GM12878 (cell line): ENCODE measurements at regions not wholly inside any gene's neighbourhood (a gene's known extent, or its start where the extent isn't known, plus 50 kb on each side); places are given as distances from the start of the nearest gene placed in this dataset.

Experiments
- FOXM1 ChIP-seq: IDR thresholded peaks from 2 replicates; pipeline ENCODE4 v1.6.1; 2012; ENCODE audit warnings: low read depth, mild to moderate bottlenecking, inconsistent platforms, low read length, moderate library complexity
- GABPA ChIP-seq: IDR thresholded peaks from 2 replicates; pipeline ENCODE4 v1.6.1; 2014; ENCODE audit warnings: antibody characterized with exemption, low read depth, mild to moderate bottlenecking, inconsistent platforms
- JUNB ChIP-seq: IDR thresholded peaks from 2 replicates; pipeline ENCODE4 v1.6.1; 2016; ENCODE audit warnings: antibody characterized with exemption, mild to moderate bottlenecking
- MYB ChIP-seq: fragments of 150-350 bp; IDR thresholded peaks from 2 replicates; pipeline ENCODE4 v1.6.1; 2014; ENCODE audit warnings: mild to moderate bottlenecking, low read depth, low read length, borderline replicate concordance
- TAF1 ChIP-seq: IDR thresholded peaks from 2 replicates; pipeline ENCODE4 v1.6.1; 2011; ENCODE audit warnings: mild to moderate bottlenecking, low read depth, low read length, borderline replicate concordance
- TF ChIP-seq, protein P1 (sequence below), 3 experiments: IDR thresholded peaks in 2 of 3; conservative IDR thresholded peaks in 1 of 3; 2 replicates each; pipeline ENCODE4 v1.5.1; 2011; ENCODE audit warnings: low read depth in 3 of 3, low read length in 3 of 3, mild to moderate bottlenecking in 3 of 3, control low read depth in 2 of 3, moderate library complexity in 2 of 3, inconsistent platforms in 1 of 3, mixed read lengths in 1 of 3; ENCODE audit not compliant: control insufficient read depth in 2 of 3, insufficient read depth in 1 of 3; ENCODE audit errors: extremely low read depth in 1 of 3

DNA sequence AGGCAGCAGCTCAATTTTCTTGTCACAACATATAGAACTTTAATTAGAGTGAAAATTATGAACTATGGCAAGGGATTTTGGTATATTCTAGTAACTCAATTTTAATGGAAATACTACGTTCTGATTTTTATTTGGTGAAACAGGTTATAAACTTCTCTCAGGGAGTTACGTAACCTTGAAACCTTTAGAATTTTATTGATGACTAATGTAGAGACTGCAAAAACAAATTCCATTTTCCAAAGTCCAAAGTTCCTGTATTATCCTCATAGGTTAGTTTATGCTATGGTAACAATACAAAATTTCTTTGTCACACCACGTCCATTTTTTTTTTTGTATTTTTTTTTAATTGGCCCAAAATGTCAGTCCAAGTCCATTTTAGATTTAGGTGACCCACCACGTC is 185.7 kb downstream of the KLF5 start:
- no peak for TF ChIP-seq GABPA
- TF ChIP-seq, protein P1, sequence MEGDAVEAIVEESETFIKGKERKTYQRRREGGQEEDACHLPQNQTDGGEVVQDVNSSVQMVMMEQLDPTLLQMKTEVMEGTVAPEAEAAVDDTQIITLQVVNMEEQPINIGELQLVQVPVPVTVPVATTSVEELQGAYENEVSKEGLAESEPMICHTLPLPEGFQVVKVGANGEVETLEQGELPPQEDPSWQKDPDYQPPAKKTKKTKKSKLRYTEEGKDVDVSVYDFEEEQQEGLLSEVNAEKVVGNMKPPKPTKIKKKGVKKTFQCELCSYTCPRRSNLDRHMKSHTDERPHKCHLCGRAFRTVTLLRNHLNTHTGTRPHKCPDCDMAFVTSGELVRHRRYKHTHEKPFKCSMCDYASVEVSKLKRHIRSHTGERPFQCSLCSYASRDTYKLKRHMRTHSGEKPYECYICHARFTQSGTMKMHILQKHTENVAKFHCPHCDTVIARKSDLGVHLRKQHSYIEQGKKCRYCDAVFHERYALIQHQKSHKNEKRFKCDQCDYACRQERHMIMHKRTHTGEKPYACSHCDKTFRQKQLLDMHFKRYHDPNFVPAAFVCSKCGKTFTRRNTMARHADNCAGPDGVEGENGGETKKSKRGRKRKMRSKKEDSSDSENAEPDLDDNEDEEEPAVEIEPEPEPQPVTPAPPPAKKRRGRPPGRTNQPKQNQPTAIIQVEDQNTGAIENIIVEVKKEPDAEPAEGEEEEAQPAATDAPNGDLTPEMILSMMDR (IDR thresholded peaks at IDR 0.05 in 2 of 3, conservative IDR thresholded peaks at IDR 0.05 in 1 of 3; ENCODE audit: control insufficient read depth in 2 of 3, extremely low read depth in 1 of 3, insufficient read depth in 1 of 3, low read depth in 3 of 3, low read length in 3 of 3) = no peak
- no peak for TF ChIP-seq JUNB
- no peak for TF ChIP-seq TAF1
- no peak for TF ChIP-seq MYB
- no peak for TF ChIP-seq FOXM1
